ENCODE measurements at regions not wholly inside any gene's neighbourhood (a gene's known extent, or its start where the extent isn't known, plus 50 kb on each side); places are given as distances from the start of the nearest gene placed in this dataset.

GRCh38 chr1:217348960-217349664, 281.8 kb downstream of the GPATCH2 start:
- 66 to 68% methylated on average over 7 of the region's 7 CpGs for WGBS, 2 donors
- no peaks in the 10 kb centered on the region for H3K27me3 ChIP-seq (ENCODE audit: control insufficient read depth in 1 of 2, insufficient read depth in 2 of 2, low read length in 2 of 2)

GRCh38 chr1:217344712-217345111, 286.2 kb downstream of the GPATCH2 start:
- Histone ChIP-seq H3K27ac (ENCODE audit: low read depth in 2 of 2, low read length in 1 of 2) (no peak overlapping the region), H3K9me3 (ENCODE audit: control insufficient read depth in 2 of 2, insufficient read depth in 1 of 2, low read depth in 1 of 2, low read length in 1 of 2) (no peaks in the 10 kb centered on the region), H3K27me3 (ENCODE audit: control insufficient read depth in 1 of 2, insufficient read depth in 2 of 2, low read length in 2 of 2) (no peaks in the 10 kb centered on the region), H3K36me3 (ENCODE audit: control insufficient read depth in 2 of 2, insufficient read depth in 2 of 2, low read length in 1 of 2) (no peaks in the 10 kb centered on the region), H3K4me3 (ENCODE audit: low read depth in 1 of 2, low read length in 2 of 2) (no peak overlapping the region), H3K4me1 (ENCODE audit: control insufficient read depth in 2 of 2, insufficient read depth in 2 of 2, low read length in 1 of 2) (no peaks in the 10 kb centered on the region)
- WGBS, 2 donors = 84 to 85% methylated on average over 1 of the region's 1 CpG

More at GRCh38 chr1:217348960-217349664, 281.8 kb downstream of the GPATCH2 start:
- Histone ChIP-seq H3K36me3 (ENCODE audit: control insufficient read depth in 2 of 2, insufficient read depth in 2 of 2, low read length in 1 of 2) (no peaks in the 10 kb centered on the region), H3K4me3 (ENCODE audit: low read depth in 1 of 2, low read length in 2 of 2) (no peak overlapping the region), H3K9me3 (ENCODE audit: control insufficient read depth in 2 of 2, insufficient read depth in 1 of 2, low read depth in 1 of 2, low read length in 1 of 2) (no peaks in the 10 kb centered on the region), H3K27ac (ENCODE audit: low read depth in 2 of 2, low read length in 1 of 2) (no peak overlapping the region), H3K4me1 (ENCODE audit: control insufficient read depth in 2 of 2, insufficient read depth in 2 of 2, low read length in 1 of 2) (no peaks in the 10 kb centered on the region)

- 70 to 73% methylated on average over 8 of the region's 8 CpGs for WGBS, 2 donors
- no peak overlapping the region for H3K27ac ChIP-seq (ENCODE audit: low read depth in 2 of 2, low read length in 1 of 2)
- no peaks in the 10 kb centered on the region for H3K9me3 ChIP-seq (ENCODE audit: control insufficient read depth in 2 of 2, insufficient read depth in 1 of 2, low read depth in 1 of 2, low read length in 1 of 2)
- H3K36me3 ChIP-seq (ENCODE audit: control insufficient read depth in 2 of 2, insufficient read depth in 2 of 2, low read length in 1 of 2) = no peaks in the 10 kb centered on the region
- H3K4me3 ChIP-seq (ENCODE audit: low read depth in 1 of 2, low read length in 2 of 2) = no peak overlapping the region
- no peaks in the 10 kb centered on the region for H3K4me1 ChIP-seq (ENCODE audit: control insufficient read depth in 2 of 2, insufficient read depth in 2 of 2, low read length in 1 of 2)
- H3K27me3 ChIP-seq (ENCODE audit: control insufficient read depth in 1 of 2, insufficient read depth in 2 of 2, low read length in 2 of 2) = no peaks in the 10 kb centered on the region
These were observed 287.0 kb downstream of the GPATCH2 start for GRCh38 chr1:217343907-217344306.

- no peaks in the 10 kb centered on the region for H3K36me3 ChIP-seq (ENCODE audit: control insufficient read depth in 2 of 2, insufficient read depth in 2 of 2, low read length in 1 of 2)
- no peak overlapping the region for H3K27ac ChIP-seq (ENCODE audit: low read depth in 2 of 2, low read length in 1 of 2)
- H3K4me3 ChIP-seq (ENCODE audit: low read depth in 1 of 2, low read length in 2 of 2) = no peak overlapping the region
- no peaks in the 10 kb centered on the region for H3K27me3 ChIP-seq (ENCODE audit: control insufficient read depth in 1 of 2, insufficient read depth in 2 of 2, low read length in 2 of 2)
- no peaks in the 10 kb centered on the region for H3K4me1 ChIP-seq (ENCODE audit: control insufficient read depth in 2 of 2, insufficient read depth in 2 of 2, low read length in 1 of 2)
- no peaks in the 10 kb centered on the region for H3K9me3 ChIP-seq (ENCODE audit: control insufficient read depth in 2 of 2, insufficient read depth in 1 of 2, low read depth in 1 of 2, low read length in 1 of 2)
These were observed 288.8 kb downstream of the GPATCH2 start for GRCh38 chr1:217342105-217342504.

GRCh38 chr1:217336724-217337123, 294.2 kb downstream of the GPATCH2 start:
- Histone ChIP-seq H3K9me3 (ENCODE audit: control insufficient read depth in 2 of 2, insufficient read depth in 1 of 2, low read depth in 1 of 2, low read length in 1 of 2) (no peaks in the 10 kb centered on the region), H3K27ac (ENCODE audit: low read depth in 2 of 2, low read length in 1 of 2) (no peak overlapping the region), H3K4me3 (ENCODE audit: low read depth in 1 of 2, low read length in 2 of 2) (no peak overlapping the region), H3K4me1 (ENCODE audit: control insufficient read depth in 2 of 2, insufficient read depth in 2 of 2, low read length in 1 of 2) (no peaks in the 10 kb centered on the region), H3K36me3 (ENCODE audit: control insufficient read depth in 2 of 2, insufficient read depth in 2 of 2, low read length in 1 of 2) (no peaks in the 10 kb centered on the region), H3K27me3 (ENCODE audit: control insufficient read depth in 1 of 2, insufficient read depth in 2 of 2, low read length in 2 of 2) (no peaks in the 10 kb centered on the region)
- 94 to 95% methylated on average over 4 of the region's 4 CpGs for WGBS, 2 donors

- H3K27me3 ChIP-seq (ENCODE audit: control insufficient read depth in 1 of 2, insufficient read depth in 2 of 2, low read length in 2 of 2) = no peaks in the 10 kb centered on the region
- H3K27ac ChIP-seq (ENCODE audit: low read depth in 2 of 2, low read length in 1 of 2) = no peak overlapping the region
- H3K4me1 ChIP-seq (ENCODE audit: control insufficient read depth in 2 of 2, insufficient read depth in 2 of 2, low read length in 1 of 2) = no peaks in the 10 kb centered on the region
- 60 to 63% methylated on average over 6 of the region's 6 CpGs for WGBS, 2 donors
- peaks cover 0 to 3% of the 10 kb centered on the region in 2 donors for H3K9me3 ChIP-seq (ENCODE audit: control insufficient read depth in 2 of 2, insufficient read depth in 1 of 2, low read depth in 1 of 2, low read length in 1 of 2)
- no peaks in the 10 kb centered on the region for H3K36me3 ChIP-seq (ENCODE audit: control insufficient read depth in 2 of 2, insufficient read depth in 2 of 2, low read length in 1 of 2)
- H3K4me3 ChIP-seq (ENCODE audit: low read depth in 1 of 2, low read length in 2 of 2) = no peak overlapping the region
These were observed 297.0 kb downstream of the GPATCH2 start for GRCh38 chr1:217333939-217334338.

GRCh38 chr1:217332431-217333065, 298.3 kb downstream of the GPATCH2 start:
- Histone ChIP-seq H3K36me3 (ENCODE audit: control insufficient read depth in 2 of 2, insufficient read depth in 2 of 2, low read length in 1 of 2) (no peaks in the 10 kb centered on the region), H3K27ac (ENCODE audit: low read depth in 2 of 2, low read length in 1 of 2) (no peak overlapping the region), H3K9me3 (ENCODE audit: control insufficient read depth in 2 of 2, insufficient read depth in 1 of 2, low read depth in 1 of 2, low read length in 1 of 2) (peaks cover 0 to 3% of the 10 kb centered on the region in 2 donors), H3K4me3 (ENCODE audit: low read depth in 1 of 2, low read length in 2 of 2) (no peak overlapping the region), H3K27me3 (ENCODE audit: control insufficient read depth in 1 of 2, insufficient read depth in 2 of 2, low read length in 2 of 2) (no peaks in the 10 kb centered on the region), H3K4me1 (ENCODE audit: control insufficient read depth in 2 of 2, insufficient read depth in 2 of 2, low read length in 1 of 2) (no peaks in the 10 kb centered on the region)
- 81% methylated on average over 4 of the region's 4 CpGs for WGBS, 2 donors

GRCh38 chr1:217331698-217332097, 299.2 kb downstream of the GPATCH2 start:
- Histone ChIP-seq H3K36me3 (ENCODE audit: control insufficient read depth in 2 of 2, insufficient read depth in 2 of 2, low read length in 1 of 2) (no peaks in the 10 kb centered on the region), H3K4me1 (ENCODE audit: control insufficient read depth in 2 of 2, insufficient read depth in 2 of 2, low read length in 1 of 2) (no peaks in the 10 kb centered on the region), H3K27ac (ENCODE audit: low read depth in 2 of 2, low read length in 1 of 2) (no peak overlapping the region), H3K27me3 (ENCODE audit: control insufficient read depth in 1 of 2, insufficient read depth in 2 of 2, low read length in 2 of 2) (no peaks in the 10 kb centered on the region), H3K4me3 (ENCODE audit: low read depth in 1 of 2, low read length in 2 of 2) (no peak overlapping the region), H3K9me3 (ENCODE audit: control insufficient read depth in 2 of 2, insufficient read depth in 1 of 2, low read depth in 1 of 2, low read length in 1 of 2) (peaks cover 0 to 3% of the 10 kb centered on the region in 2 donors)
- WGBS, 2 donors = 44 to 48% methylated on average over 4 of the region's 4 CpGs

- Histone ChIP-seq H3K4me1 (ENCODE audit: control insufficient read depth in 2 of 2, insufficient read depth in 2 of 2, low read length in 1 of 2) (no peaks in the 10 kb centered on the region), H3K4me3 (ENCODE audit: low read depth in 1 of 2, low read length in 2 of 2) (no peak overlapping the region), H3K36me3 (ENCODE audit: control insufficient read depth in 2 of 2, insufficient read depth in 2 of 2, low read length in 1 of 2) (no peaks in the 10 kb centered on the region), H3K27ac (ENCODE audit: low read depth in 2 of 2, low read length in 1 of 2) (no peak overlapping the region), H3K9me3 (ENCODE audit: control insufficient read depth in 2 of 2, insufficient read depth in 1 of 2, low read depth in 1 of 2, low read length in 1 of 2) (peaks cover 0 to 3% of the 10 kb centered on the region in 2 donors), H3K27me3 (ENCODE audit: control insufficient read depth in 1 of 2, insufficient read depth in 2 of 2, low read length in 2 of 2) (no peaks in the 10 kb centered on the region)
- WGBS, 2 donors = 91 to 93% methylated on average over 3 of the region's 3 CpGs
These were observed 303.0 kb downstream of the GPATCH2 start for GRCh38 chr1:217327901-217328300.

- Histone ChIP-seq H3K27ac (ENCODE audit: low read depth in 2 of 2, low read length in 1 of 2) (no peak overlapping the region), H3K4me3 (ENCODE audit: low read depth in 1 of 2, low read length in 2 of 2) (no peak overlapping the region), H3K9me3 (ENCODE audit: control insufficient read depth in 2 of 2, insufficient read depth in 1 of 2, low read depth in 1 of 2, low read length in 1 of 2) (no peaks in the 10 kb centered on the region), H3K36me3 (ENCODE audit: control insufficient read depth in 2 of 2, insufficient read depth in 2 of 2, low read length in 1 of 2) (no peaks in the 10 kb centered on the region), H3K4me1 (ENCODE audit: control insufficient read depth in 2 of 2, insufficient read depth in 2 of 2, low read length in 1 of 2) (no peaks in the 10 kb centered on the region), H3K27me3 (ENCODE audit: control insufficient read depth in 1 of 2, insufficient read depth in 2 of 2, low read length in 2 of 2) (no peaks in the 10 kb centered on the region)
- 61 to 70% methylated on average over 2 of the region's 2 CpGs for WGBS, 2 donors
These were observed 308.1 kb downstream of the GPATCH2 start for GRCh38 chr1:217322834-217323233.

Measured in esophagus (tissue), 2 donors.